Glutamatergic neuron (in vitro differentiated cells): ENCODE measurements at regions not wholly inside any gene's neighbourhood (a gene's known extent, or its start where the extent isn't known, plus 50 kb on each side); places are given as distances from the start of the nearest gene placed in this dataset.

Experiments
- DNase-seq: peaks from one replicate; pipeline ENCODE4 v3.0.0; 2022
- H3K27ac Mint-ChIP-seq: one replicate; pipeline ENCODE4 v1.8.0; 2020; ENCODE audit warnings: mild to moderate bottlenecking, mixed read lengths, inconsistent platforms; ENCODE audit not compliant: unreplicated experiment
- H3K27me3 Mint-ChIP-seq: one replicate; pipeline ENCODE4 v1.8.0; 2020; ENCODE audit warnings: mild to moderate bottlenecking, moderate library complexity, mixed read lengths, inconsistent platforms; ENCODE audit not compliant: unreplicated experiment
- H3K36me3 Mint-ChIP-seq: one replicate; pipeline ENCODE4 v1.8.0; 2020; ENCODE audit warnings: mild to moderate bottlenecking, mixed read lengths, inconsistent platforms; ENCODE audit not compliant: unreplicated experiment
- H3K4me1 Mint-ChIP-seq: one replicate; pipeline ENCODE4 v1.8.0; 2020; ENCODE audit warnings: mild to moderate bottlenecking, low read depth, mixed read lengths, inconsistent platforms; ENCODE audit not compliant: unreplicated experiment
- H3K4me3 Mint-ChIP-seq: one replicate; pipeline ENCODE4 v1.8.0; 2020; ENCODE audit warnings: mild to moderate bottlenecking, mixed read lengths, inconsistent platforms; ENCODE audit not compliant: unreplicated experiment
- H3K9me3 Mint-ChIP-seq: one replicate; pipeline ENCODE4 v1.8.0; 2020; ENCODE audit warnings: mild to moderate bottlenecking, moderate library complexity, mixed read lengths, inconsistent platforms; ENCODE audit not compliant: unreplicated experiment
- CTCF ChIP-seq: fragments of 200-600 bp; sonication (generic); IDR thresholded peaks from one replicate; pipeline ENCODE4 v1.5.0; 2021; ENCODE audit not compliant: partially characterized antibody, unreplicated experiment

GRCh38 chr12:90653040-90653439 lies 301.9 kb downstream of the CCER1 start:
- no peak overlapping the region for H3K27ac Mint-ChIP-seq
- TF ChIP-seq CTCF = no peak
- DNase-seq = no peak
- H3K36me3 Mint-ChIP-seq = no peaks in the 10 kb centered on the region
- H3K4me3 Mint-ChIP-seq = no peak overlapping the region
- peaks cover 4% of the 10 kb centered on the region for H3K4me1 Mint-ChIP-seq
- no peaks in the 10 kb centered on the region for H3K27me3 Mint-ChIP-seq
- no peaks in the 10 kb centered on the region for H3K9me3 Mint-ChIP-seq

GRCh38 chr12:90652280-90652679 lies 302.7 kb downstream of the CCER1 start:
- DNase-seq = no peak
- no peaks in the 10 kb centered on the region for H3K36me3 Mint-ChIP-seq
- TF ChIP-seq CTCF = no peak
- no peaks in the 10 kb centered on the region for H3K9me3 Mint-ChIP-seq
- no peak overlapping the region for H3K4me3 Mint-ChIP-seq
- no peaks in the 10 kb centered on the region for H3K27me3 Mint-ChIP-seq
- H3K4me1 Mint-ChIP-seq = peaks cover 4% of the 10 kb centered on the region
- no peak overlapping the region for H3K27ac Mint-ChIP-seq

DNA sequence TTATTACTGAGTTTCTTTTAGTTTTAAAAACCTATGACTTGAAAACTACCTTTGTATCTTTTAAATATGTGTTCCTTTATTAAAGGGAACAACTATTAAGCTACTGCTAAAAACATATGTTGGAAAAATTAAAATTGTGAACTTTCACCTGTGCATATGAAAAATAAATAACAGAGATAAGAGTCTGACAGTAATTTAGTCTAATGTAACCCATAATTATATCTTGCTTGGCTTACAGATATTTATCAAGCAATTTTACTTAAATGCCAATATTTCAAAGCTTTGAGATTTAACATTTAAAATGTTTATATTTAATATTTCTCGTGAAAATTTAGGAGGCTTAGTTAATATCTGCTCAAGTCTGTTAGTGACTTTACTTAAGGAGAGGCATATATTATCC lies 309.8 kb downstream of the CCER1 start:
- DNase-seq = no peak
- H3K9me3 Mint-ChIP-seq = no peaks in the 10 kb centered on the region
- H3K4me3 Mint-ChIP-seq = no peak overlapping the region
- no peak for TF ChIP-seq CTCF
- no peak overlapping the region for H3K27ac Mint-ChIP-seq
- no peaks in the 10 kb centered on the region for H3K4me1 Mint-ChIP-seq
- H3K27me3 Mint-ChIP-seq = no peaks in the 10 kb centered on the region
- no peaks in the 10 kb centered on the region for H3K36me3 Mint-ChIP-seq

DNA sequence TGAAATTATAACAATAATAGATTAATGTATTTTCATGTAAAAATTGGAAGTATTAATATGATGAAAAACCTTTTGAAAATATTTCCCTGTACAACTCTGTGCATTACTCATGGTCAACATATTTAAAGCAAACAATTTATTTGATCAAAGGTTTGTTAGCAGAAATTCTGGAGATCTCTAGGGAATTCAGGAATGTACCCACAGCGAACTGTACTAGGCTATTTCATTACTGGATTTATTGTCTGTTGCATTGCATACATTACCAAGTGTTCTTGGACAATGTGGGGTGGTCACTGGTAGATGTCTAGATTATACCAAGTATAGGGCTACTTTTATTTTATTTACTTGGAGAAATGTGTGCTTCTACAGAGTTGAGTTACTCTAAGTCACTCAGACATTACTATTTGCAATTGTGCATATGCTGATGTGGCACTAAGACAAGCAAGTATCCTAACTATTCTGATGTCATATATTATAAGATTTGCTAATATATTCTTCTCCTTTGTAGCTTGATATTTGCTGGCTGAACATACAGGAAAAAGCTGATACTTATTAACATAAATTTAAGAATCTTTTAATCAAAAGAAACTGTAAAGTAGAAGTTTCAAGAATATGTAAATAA lies 323.3 kb downstream of the CCER1 start:
- no peak for DNase-seq
- H3K27ac Mint-ChIP-seq = no peak overlapping the region
- TF ChIP-seq CTCF = no peak
- no peaks in the 10 kb centered on the region for H3K27me3 Mint-ChIP-seq
- H3K36me3 Mint-ChIP-seq = no peaks in the 10 kb centered on the region
- no peaks in the 10 kb centered on the region for H3K4me1 Mint-ChIP-seq
- H3K9me3 Mint-ChIP-seq = no peaks in the 10 kb centered on the region
- H3K4me3 Mint-ChIP-seq = no peak overlapping the region

DNA sequence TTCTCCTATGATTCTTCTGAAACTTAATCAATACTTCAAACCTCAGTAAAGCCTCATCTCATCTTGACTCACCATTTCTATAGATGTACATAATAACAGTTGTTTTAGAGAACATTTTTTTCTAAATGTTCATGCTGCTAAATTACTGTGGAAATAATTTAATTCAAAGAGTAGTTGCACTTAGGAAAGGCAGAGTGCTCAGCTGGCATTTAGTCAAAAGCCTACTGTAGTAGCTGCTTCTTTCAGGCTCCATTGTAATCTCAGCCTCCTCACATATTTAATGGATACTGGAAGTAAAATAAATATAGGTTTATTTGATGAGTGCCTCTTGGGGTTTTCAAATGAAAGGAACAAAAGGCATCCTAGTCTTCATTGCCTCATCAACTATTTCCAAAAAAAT lies 325.0 kb downstream of the CCER1 start:
- no peak overlapping the region for H3K4me3 Mint-ChIP-seq
- no peaks in the 10 kb centered on the region for H3K27me3 Mint-ChIP-seq
- H3K27ac Mint-ChIP-seq = no peak overlapping the region
- no peaks in the 10 kb centered on the region for H3K36me3 Mint-ChIP-seq
- H3K9me3 Mint-ChIP-seq = no peaks in the 10 kb centered on the region
- no peaks in the 10 kb centered on the region for H3K4me1 Mint-ChIP-seq
- no peak for TF ChIP-seq CTCF
- DNase-seq = no peak
